ENCODE measurements at regions not wholly inside any gene's neighbourhood (a gene's known extent, or its start where the extent isn't known, plus 50 kb on each side); places are given as distances from the start of the nearest gene placed in this dataset.

DNA sequence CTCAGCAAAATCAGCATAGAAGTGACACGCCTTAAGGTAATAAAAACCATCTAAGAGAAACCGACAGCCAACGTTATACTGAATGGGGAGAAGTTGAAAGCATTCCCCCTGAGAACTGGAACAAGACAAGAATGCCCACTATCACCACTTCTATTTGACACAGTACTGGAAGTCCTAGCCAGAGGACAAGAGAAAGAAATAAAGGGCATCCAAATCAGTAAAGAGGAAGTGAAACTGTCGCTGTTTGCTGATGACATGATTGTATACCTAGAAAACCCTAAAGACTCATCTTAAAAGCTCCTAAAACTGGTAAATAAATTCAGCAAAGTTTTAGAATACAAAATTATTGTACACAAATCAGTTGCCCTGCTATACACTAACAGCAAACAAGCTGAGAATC lies 393.3 kb downstream of the KIF4B start:
- Histone ChIP-seq H3K9ac (ENCODE audit: low read length in 5 of 5) (no peak overlapping the region), H3K9me3 (ENCODE audit: control insufficient read depth in 5 of 5, low read length in 5 of 5) (peaks cover 0 to 15% (median 9%) of the 10 kb centered on the region in 5 donors), H3K36me3 (ENCODE audit: control insufficient read depth in 5 of 5, insufficient read depth in 5 of 5, low read length in 5 of 5) (no peaks in the 10 kb centered on the region), H3K4me3 (ENCODE audit: low read depth in 1 of 5, low read length in 5 of 5) (no peak overlapping the region), H3K27ac (ENCODE audit: low read depth, low read length) (no peak overlapping the region), H3K4me1 (ENCODE audit: control insufficient read depth in 5 of 5, insufficient read depth in 5 of 5, low read length in 5 of 5) (no peaks in the 10 kb centered on the region), H3K27me3 (ENCODE audit: control insufficient read depth in 5 of 5, insufficient read depth in 4 of 5, low read length in 5 of 5) (no peaks in the 10 kb centered on the region)

- no peak overlapping the region for H3K9ac ChIP-seq (ENCODE audit: low read length in 5 of 5)
- no peak overlapping the region for H3K4me3 ChIP-seq (ENCODE audit: low read depth in 1 of 5, low read length in 5 of 5)
- no peak overlapping the region for H3K27ac ChIP-seq (ENCODE audit: low read depth, low read length)
- H3K36me3 ChIP-seq (ENCODE audit: control insufficient read depth in 5 of 5, insufficient read depth in 5 of 5, low read length in 5 of 5): no peaks in the 10 kb centered on the region
- H3K27me3 ChIP-seq (ENCODE audit: control insufficient read depth in 5 of 5, insufficient read depth in 4 of 5, low read length in 5 of 5): no peaks in the 10 kb centered on the region
- H3K9me3 ChIP-seq (ENCODE audit: control insufficient read depth in 5 of 5, low read length in 5 of 5): peaks cover 0 to 15% (median 1%) of the 10 kb centered on the region in 5 donors
- no peaks in the 10 kb centered on the region for H3K4me1 ChIP-seq (ENCODE audit: control insufficient read depth in 5 of 5, insufficient read depth in 5 of 5, low read length in 5 of 5)
Measured at GRCh38 chr5:155408465-155408864, 394.9 kb downstream of the KIF4B start.

- H3K9ac ChIP-seq (ENCODE audit: low read length in 5 of 5): no peak overlapping the region
- no peaks in the 10 kb centered on the region for H3K36me3 ChIP-seq (ENCODE audit: control insufficient read depth in 5 of 5, insufficient read depth in 5 of 5, low read length in 5 of 5)
- H3K27ac ChIP-seq (ENCODE audit: low read depth, low read length): no peak overlapping the region
- H3K27me3 ChIP-seq (ENCODE audit: control insufficient read depth in 5 of 5, insufficient read depth in 4 of 5, low read length in 5 of 5): no peaks in the 10 kb centered on the region
- no peaks in the 10 kb centered on the region for H3K4me1 ChIP-seq (ENCODE audit: control insufficient read depth in 5 of 5, insufficient read depth in 5 of 5, low read length in 5 of 5)
- no peaks in the 10 kb centered on the region for H3K9me3 ChIP-seq (ENCODE audit: control insufficient read depth in 5 of 5, low read length in 5 of 5)
- H3K4me3 ChIP-seq (ENCODE audit: low read depth in 1 of 5, low read length in 5 of 5): no peak overlapping the region
Measured at GRCh38 chr5:155416765-155417164, 403.2 kb downstream of the KIF4B start.

GRCh38 chr5:155418960-155419579 lies 405.5 kb downstream of the KIF4B start:
- H3K4me3 ChIP-seq (ENCODE audit: low read depth in 1 of 5, low read length in 5 of 5): no peak overlapping the region
- H3K36me3 ChIP-seq (ENCODE audit: control insufficient read depth in 5 of 5, insufficient read depth in 5 of 5, low read length in 5 of 5): no peaks in the 10 kb centered on the region
- no peaks in the 10 kb centered on the region for H3K9me3 ChIP-seq (ENCODE audit: control insufficient read depth in 5 of 5, low read length in 5 of 5)
- no peak overlapping the region for H3K27ac ChIP-seq (ENCODE audit: low read depth, low read length)
- H3K4me1 ChIP-seq (ENCODE audit: control insufficient read depth in 5 of 5, insufficient read depth in 5 of 5, low read length in 5 of 5): no peaks in the 10 kb centered on the region
- no peak overlapping the region for H3K9ac ChIP-seq (ENCODE audit: low read length in 5 of 5)
- no peaks in the 10 kb centered on the region for H3K27me3 ChIP-seq (ENCODE audit: control insufficient read depth in 5 of 5, insufficient read depth in 4 of 5, low read length in 5 of 5)

- H3K9ac ChIP-seq (ENCODE audit: low read length in 5 of 5): no peak overlapping the region
- H3K4me3 ChIP-seq (ENCODE audit: low read depth in 1 of 5, low read length in 5 of 5): no peak overlapping the region
- H3K27ac ChIP-seq (ENCODE audit: low read depth, low read length): no peak overlapping the region
- H3K36me3 ChIP-seq (ENCODE audit: control insufficient read depth in 5 of 5, insufficient read depth in 5 of 5, low read length in 5 of 5): no peaks in the 10 kb centered on the region
- H3K27me3 ChIP-seq (ENCODE audit: control insufficient read depth in 5 of 5, insufficient read depth in 4 of 5, low read length in 5 of 5): no peaks in the 10 kb centered on the region
- H3K9me3 ChIP-seq (ENCODE audit: control insufficient read depth in 5 of 5, low read length in 5 of 5): peaks cover 0 to 6% (median 3%) of the 10 kb centered on the region in 5 donors
- no peaks in the 10 kb centered on the region for H3K4me1 ChIP-seq (ENCODE audit: control insufficient read depth in 5 of 5, insufficient read depth in 5 of 5, low read length in 5 of 5)
Measured at GRCh38 chr5:155430192-155430591, 416.6 kb downstream of the KIF4B start.

GRCh38 chr5:155434267-155434666 lies 420.7 kb downstream of the KIF4B start:
- no peak overlapping the region for H3K27ac ChIP-seq (ENCODE audit: low read depth, low read length)
- peaks cover 0 to 11% (median 2%) of the 10 kb centered on the region in 5 donors for H3K9me3 ChIP-seq (ENCODE audit: control insufficient read depth in 5 of 5, low read length in 5 of 5)
- H3K9ac ChIP-seq (ENCODE audit: low read length in 5 of 5): no peak overlapping the region
- no peaks in the 10 kb centered on the region for H3K4me1 ChIP-seq (ENCODE audit: control insufficient read depth in 5 of 5, insufficient read depth in 5 of 5, low read length in 5 of 5)
- no peaks in the 10 kb centered on the region for H3K36me3 ChIP-seq (ENCODE audit: control insufficient read depth in 5 of 5, insufficient read depth in 5 of 5, low read length in 5 of 5)
- H3K4me3 ChIP-seq (ENCODE audit: low read depth in 1 of 5, low read length in 5 of 5): no peak overlapping the region
- no peaks in the 10 kb centered on the region for H3K27me3 ChIP-seq (ENCODE audit: control insufficient read depth in 5 of 5, insufficient read depth in 4 of 5, low read length in 5 of 5)

- Histone ChIP-seq H3K9me3 (ENCODE audit: control insufficient read depth in 5 of 5, low read length in 5 of 5) (peaks cover 0 to 11% (median 2%) of the 10 kb centered on the region in 5 donors), H3K4me1 (ENCODE audit: control insufficient read depth in 5 of 5, insufficient read depth in 5 of 5, low read length in 5 of 5) (no peaks in the 10 kb centered on the region), H3K9ac (ENCODE audit: low read length in 5 of 5) (no peak overlapping the region), H3K27ac (ENCODE audit: low read depth, low read length) (no peak overlapping the region), H3K4me3 (ENCODE audit: low read depth in 1 of 5, low read length in 5 of 5) (no peak overlapping the region), H3K36me3 (ENCODE audit: control insufficient read depth in 5 of 5, insufficient read depth in 5 of 5, low read length in 5 of 5) (no peaks in the 10 kb centered on the region), H3K27me3 (ENCODE audit: control insufficient read depth in 5 of 5, insufficient read depth in 4 of 5, low read length in 5 of 5) (no peaks in the 10 kb centered on the region)
Measured at GRCh38 chr5:155434681-155435080, 421.1 kb downstream of the KIF4B start.

DNA sequence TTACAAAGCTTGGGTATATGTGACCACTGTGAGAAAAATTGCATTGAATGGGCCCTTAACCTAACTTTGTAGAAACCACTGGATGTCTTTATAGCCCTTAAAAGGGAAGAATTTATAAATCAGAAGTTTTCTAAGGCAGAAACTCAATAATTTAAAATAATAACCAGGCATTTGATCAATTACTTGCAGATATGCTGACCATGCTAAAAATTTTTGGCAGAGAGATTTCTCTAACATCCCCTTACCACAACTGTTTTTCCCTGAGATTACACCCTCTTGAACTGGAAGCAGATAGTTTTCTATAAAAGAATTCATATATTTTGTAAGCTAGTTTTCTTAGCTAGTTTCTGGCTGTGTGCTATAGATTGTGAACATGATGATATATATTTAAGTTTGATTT lies 428.3 kb downstream of the KIF4B start:
- no peak overlapping the region for H3K27ac ChIP-seq (ENCODE audit: low read depth, low read length)
- H3K9ac ChIP-seq (ENCODE audit: low read length in 5 of 5): no peak overlapping the region

DNA sequence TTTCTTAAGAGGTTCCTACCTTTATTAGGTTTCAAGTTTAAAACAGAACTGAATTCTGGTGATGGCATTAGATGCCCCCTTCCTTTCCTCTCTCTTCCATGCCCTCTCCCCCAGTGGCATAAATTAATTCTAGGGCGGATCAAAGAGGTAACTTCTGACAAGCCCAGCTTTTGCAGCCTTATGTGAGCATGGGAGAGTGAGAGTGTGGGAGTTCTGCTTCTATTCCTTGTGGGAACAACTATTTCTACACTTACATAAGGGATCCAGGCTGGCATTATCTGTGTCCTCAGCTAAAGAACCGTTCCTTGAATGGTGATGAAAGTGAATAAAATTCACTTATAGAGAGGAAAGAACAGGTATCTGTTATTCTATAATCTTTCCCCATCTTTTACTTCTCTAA lies 437.6 kb downstream of the KIF4B start:
- no peak overlapping the region for H3K27ac ChIP-seq (ENCODE audit: low read depth, low read length)
- H3K36me3 ChIP-seq (ENCODE audit: control insufficient read depth in 5 of 5, insufficient read depth in 5 of 5, low read length in 5 of 5): no peaks in the 10 kb centered on the region
- no peak overlapping the region for H3K4me3 ChIP-seq (ENCODE audit: low read depth in 1 of 5, low read length in 5 of 5)
- H3K27me3 ChIP-seq (ENCODE audit: control insufficient read depth in 5 of 5, insufficient read depth in 4 of 5, low read length in 5 of 5): no peaks in the 10 kb centered on the region
- H3K4me1 ChIP-seq (ENCODE audit: control insufficient read depth in 5 of 5, insufficient read depth in 5 of 5, low read length in 5 of 5): no peaks in the 10 kb centered on the region
- H3K9ac ChIP-seq (ENCODE audit: low read length in 5 of 5): no peak overlapping the region
- peaks cover 0 to 7% (median 0%) of the 10 kb centered on the region in 5 donors for H3K9me3 ChIP-seq (ENCODE audit: control insufficient read depth in 5 of 5, low read length in 5 of 5)

More for the DNA sequence above, 428.3 kb downstream of the KIF4B start:
- H3K36me3 ChIP-seq (ENCODE audit: control insufficient read depth in 5 of 5, insufficient read depth in 5 of 5, low read length in 5 of 5): no peaks in the 10 kb centered on the region
- H3K27me3 ChIP-seq (ENCODE audit: control insufficient read depth in 5 of 5, insufficient read depth in 4 of 5, low read length in 5 of 5): no peaks in the 10 kb centered on the region
- peaks cover 0 to 5% (median 0%) of the 10 kb centered on the region in 5 donors for H3K9me3 ChIP-seq (ENCODE audit: control insufficient read depth in 5 of 5, low read length in 5 of 5)
- H3K4me1 ChIP-seq (ENCODE audit: control insufficient read depth in 5 of 5, insufficient read depth in 5 of 5, low read length in 5 of 5): no peaks in the 10 kb centered on the region
- H3K4me3 ChIP-seq (ENCODE audit: low read depth in 1 of 5, low read length in 5 of 5): no peak overlapping the region

GRCh38 chr5:155455791-155456514 lies 442.4 kb downstream of the KIF4B start:
- Histone ChIP-seq H3K9ac (ENCODE audit: low read length in 5 of 5) (no peak overlapping the region), H3K4me1 (ENCODE audit: control insufficient read depth in 5 of 5, insufficient read depth in 5 of 5, low read length in 5 of 5) (no peaks in the 10 kb centered on the region), H3K4me3 (ENCODE audit: low read depth in 1 of 5, low read length in 5 of 5) (no peak overlapping the region), H3K9me3 (ENCODE audit: control insufficient read depth in 5 of 5, low read length in 5 of 5) (peaks cover 0 to 2% (median 0%) of the 10 kb centered on the region in 5 donors), H3K27me3 (ENCODE audit: control insufficient read depth in 5 of 5, insufficient read depth in 4 of 5, low read length in 5 of 5) (no peaks in the 10 kb centered on the region), H3K27ac (ENCODE audit: low read depth, low read length) (no peak overlapping the region), H3K36me3 (ENCODE audit: control insufficient read depth in 5 of 5, insufficient read depth in 5 of 5, low read length in 5 of 5) (no peaks in the 10 kb centered on the region)

All from subcutaneous abdominal adipose tissue (tissue), 5 donors.